HG02885 (cell line): ENCODE measurements at regions not wholly inside any gene's neighbourhood (a gene's known extent, or its start where the extent isn't known, plus 50 kb on each side); places are given as distances from the start of the nearest gene placed in this dataset.
"Not testable (repeated sequence)": the region's sequence is repeated elsewhere in the genome, so short reads cannot be mapped to it uniquely, and the experiment has no call there.

Experiments used
- ATAC-seq: cut with Tn5 transposase; IDR thresholded peaks from one replicate; pipeline ENCODE4 v1.9.1; 2021; ENCODE audit warnings: mild to moderate bottlenecking; ENCODE audit not compliant: unreplicated experiment, poor library complexity

DNA sequence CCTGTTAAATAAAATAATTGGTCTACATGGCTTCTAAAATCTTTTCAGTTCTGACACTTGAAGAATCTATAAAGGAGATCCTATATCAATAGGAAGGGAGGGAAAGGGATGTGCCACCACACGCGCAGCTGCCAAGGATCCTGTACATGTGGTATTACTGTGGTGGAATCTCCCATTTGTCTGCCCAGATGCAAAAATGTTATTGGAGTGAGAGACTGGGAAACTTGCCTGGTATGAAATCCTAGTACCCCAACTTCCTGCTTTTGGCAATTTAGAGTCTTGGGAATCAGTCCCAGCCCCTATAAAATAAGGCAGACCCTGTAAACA, 81.9 kb upstream of the PICALM start:
- ATAC-seq = no peak

GRCh38 chr11:86149792-86150191, 80.9 kb upstream of the PICALM start:
- ATAC-seq = no peak

- ATAC-seq = no peak
These were observed 79.5 kb upstream of the PICALM start for GRCh38 chr11:86148345-86148747.

- peak; percentile 66 for ATAC-seq
These were observed 78.1 kb upstream of the PICALM start for GRCh38 chr11:86147004-86147403.

- ATAC-seq = no peak
These were observed 76.7 kb upstream of the PICALM start for GRCh38 chr11:86145439-86146156.

GRCh38 chr11:86144846-86145245, 76.0 kb upstream of the PICALM start:
- ATAC-seq = no peak

- not testable (repeated sequence) for ATAC-seq
These were observed 75.2 kb upstream of the PICALM start for GRCh38 chr11:86144087-86144486.

GRCh38 chr11:86143087-86144030, 74.5 kb upstream of the PICALM start:
- ATAC-seq = peak; percentile 29

GRCh38 chr11:86142170-86142569, 73.3 kb upstream of the PICALM start:
- ATAC-seq = no peak

DNA sequence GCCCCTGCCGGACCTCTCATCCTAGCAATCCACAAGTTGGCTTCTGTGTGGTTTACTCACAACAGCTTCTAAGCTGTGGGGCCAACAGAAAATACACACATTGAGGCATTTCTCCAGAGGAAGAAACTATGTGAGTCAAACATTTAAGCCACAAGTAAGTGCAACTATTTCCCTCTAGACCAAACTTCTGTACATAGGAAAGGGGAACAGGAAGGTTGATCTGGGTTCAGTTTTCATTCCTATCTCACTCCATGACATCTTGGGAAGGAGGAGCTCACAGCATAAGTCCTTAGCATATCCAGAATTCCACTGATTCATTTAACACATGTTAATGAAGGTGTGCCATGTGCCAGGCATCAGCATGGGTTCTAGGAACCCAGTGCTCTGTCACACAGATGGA, 72.8 kb upstream of the PICALM start:
- ATAC-seq = no peak

DNA sequence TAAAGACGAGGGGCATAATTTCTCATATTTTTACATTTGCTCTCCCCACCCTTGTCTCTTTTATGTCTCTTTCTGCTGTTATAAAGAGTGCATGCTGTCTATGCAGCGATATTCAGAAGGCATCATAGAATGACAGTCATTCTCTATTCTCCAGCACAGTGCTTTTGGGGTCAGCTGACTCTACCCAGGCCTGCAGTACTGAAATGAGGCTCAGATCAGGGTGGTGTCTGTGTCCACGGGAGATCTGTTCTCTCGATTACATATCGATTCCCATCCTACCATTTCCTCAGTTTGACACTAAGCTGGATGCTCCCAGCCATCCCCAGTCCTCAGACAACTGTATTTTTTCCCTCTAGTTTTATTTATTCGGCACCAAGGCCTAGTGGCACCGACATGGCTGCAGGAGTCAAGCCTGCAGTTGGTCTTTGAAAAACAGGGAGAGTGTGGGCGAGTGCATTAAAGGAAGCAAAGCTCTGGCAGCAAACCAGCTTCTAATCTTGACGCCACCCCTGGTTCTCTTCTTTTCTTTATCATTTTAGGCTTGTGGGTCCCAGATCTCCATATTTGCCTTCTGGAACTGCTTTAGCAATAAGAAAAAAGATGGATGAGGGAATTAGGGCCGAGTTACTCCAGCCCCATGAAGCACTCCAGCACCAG, 71.6 kb upstream of the PICALM start:
- no peak for ATAC-seq

GRCh38 chr11:86138958-86139357, 70.1 kb upstream of the PICALM start:
- ATAC-seq = peak; percentile 93

- no peak for ATAC-seq
These were observed 67.7 kb upstream of the PICALM start for GRCh38 chr11:86136538-86136937.

DNA sequence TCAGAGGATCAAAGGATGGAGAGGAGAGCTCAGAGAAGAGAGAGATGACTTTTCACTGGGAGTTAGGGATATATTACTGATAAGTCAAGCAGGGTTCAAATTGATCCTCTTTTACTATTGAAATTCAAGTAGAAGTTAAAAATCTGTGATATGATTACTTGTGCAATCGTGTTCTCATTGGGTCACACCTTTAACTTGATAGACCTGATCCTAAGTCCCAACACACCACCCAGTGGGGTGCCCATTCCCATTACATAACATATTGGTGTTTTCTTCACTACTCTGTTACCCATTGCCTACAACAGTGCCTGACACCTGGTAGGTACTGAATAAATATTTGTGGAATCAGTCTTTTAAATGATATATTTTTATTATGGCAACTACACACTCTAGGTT, 66.4 kb upstream of the PICALM start:
- ATAC-seq = no peak

- no peak for ATAC-seq
These were observed 65.9 kb upstream of the PICALM start for GRCh38 chr11:86134580-86135318.

- no peak for ATAC-seq
These were observed 63.9 kb upstream of the PICALM start for GRCh38 chr11:86132667-86133249.

GRCh38 chr11:86129740-86130540, 61.1 kb upstream of the PICALM start:
- no peak for ATAC-seq

- no peak for ATAC-seq
These were observed 60.0 kb upstream of the PICALM start for GRCh38 chr11:86128914-86129313.

GRCh38 chr11:86126862-86127261, 58.0 kb upstream of the PICALM start:
- no peak for ATAC-seq
